ENCODE measurements at regions not wholly inside any gene's neighbourhood (a gene's known extent, or its start where the extent isn't known, plus 50 kb on each side); places are given as distances from the start of the nearest gene placed in this dataset.

DNA sequence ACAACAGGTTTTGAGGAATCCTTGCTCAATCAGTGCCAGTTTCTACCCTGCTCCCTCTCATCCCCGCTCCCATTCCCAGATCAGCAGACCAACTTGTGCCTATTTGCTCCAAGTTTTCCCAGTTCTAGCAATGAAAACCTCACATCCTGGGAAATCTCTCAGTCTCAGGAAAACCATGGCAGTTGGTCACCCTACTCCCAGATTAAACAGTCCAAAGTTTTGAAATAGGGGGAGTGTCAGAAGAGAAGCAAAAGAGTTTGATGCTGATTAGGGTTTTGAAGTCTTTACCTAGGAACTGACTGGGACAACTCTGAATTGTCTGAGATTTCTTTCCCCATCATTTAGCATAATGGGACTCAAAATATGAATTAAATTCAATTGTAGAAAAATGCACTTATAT lies 95.8 kb upstream of the ARID2 start:
- TF ChIP-seq, protein P1, sequence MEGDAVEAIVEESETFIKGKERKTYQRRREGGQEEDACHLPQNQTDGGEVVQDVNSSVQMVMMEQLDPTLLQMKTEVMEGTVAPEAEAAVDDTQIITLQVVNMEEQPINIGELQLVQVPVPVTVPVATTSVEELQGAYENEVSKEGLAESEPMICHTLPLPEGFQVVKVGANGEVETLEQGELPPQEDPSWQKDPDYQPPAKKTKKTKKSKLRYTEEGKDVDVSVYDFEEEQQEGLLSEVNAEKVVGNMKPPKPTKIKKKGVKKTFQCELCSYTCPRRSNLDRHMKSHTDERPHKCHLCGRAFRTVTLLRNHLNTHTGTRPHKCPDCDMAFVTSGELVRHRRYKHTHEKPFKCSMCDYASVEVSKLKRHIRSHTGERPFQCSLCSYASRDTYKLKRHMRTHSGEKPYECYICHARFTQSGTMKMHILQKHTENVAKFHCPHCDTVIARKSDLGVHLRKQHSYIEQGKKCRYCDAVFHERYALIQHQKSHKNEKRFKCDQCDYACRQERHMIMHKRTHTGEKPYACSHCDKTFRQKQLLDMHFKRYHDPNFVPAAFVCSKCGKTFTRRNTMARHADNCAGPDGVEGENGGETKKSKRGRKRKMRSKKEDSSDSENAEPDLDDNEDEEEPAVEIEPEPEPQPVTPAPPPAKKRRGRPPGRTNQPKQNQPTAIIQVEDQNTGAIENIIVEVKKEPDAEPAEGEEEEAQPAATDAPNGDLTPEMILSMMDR (IDR thresholded peaks at IDR 0.05 in 4 of 5, conservative IDR thresholded peaks at IDR 0.05 in 1 of 5): no peak
- TF ChIP-seq POLR2A (IDR thresholded peaks at IDR 0.05): no peak
